ENCODE measurements at regions not wholly inside any gene's neighbourhood (a gene's known extent, or its start where the extent isn't known, plus 50 kb on each side); places are given as distances from the start of the nearest gene placed in this dataset.
A peak's percentile ranks its signal among the peaks of the same experiment; 100 is the strongest.
"Not testable (repeated sequence)": the region's sequence is repeated elsewhere in the genome, so short reads cannot be mapped to it uniquely, and the experiment has no call there.

GRCh38 chr1:243074224-243074623 is 180.9 kb downstream of the CEP170 start:
- DNase-seq (ENCODE audit: low read depth): not testable (repeated sequence)

DNA sequence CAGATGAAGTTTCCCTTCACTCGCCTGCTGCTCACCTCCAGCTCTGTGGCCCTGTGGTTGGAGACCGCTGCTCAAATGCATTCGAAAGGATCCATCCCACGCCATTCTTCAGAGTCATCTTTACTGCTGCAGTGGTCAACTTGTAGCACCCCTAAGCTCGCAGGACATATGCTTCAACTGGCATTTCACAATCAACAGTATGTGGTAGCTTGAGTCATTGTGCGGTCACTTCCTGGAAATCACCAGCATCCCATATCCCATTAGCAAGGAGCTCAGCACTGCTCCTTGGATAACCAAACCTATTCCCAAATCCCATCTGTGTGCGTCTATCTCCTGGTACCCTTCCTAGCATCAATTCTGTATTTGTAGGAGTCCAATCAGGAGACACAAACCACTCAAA is 188.0 kb downstream of the CEP170 start:
- DNase-seq (ENCODE audit: low read depth): not testable (repeated sequence)

GRCh38 chr1:243061965-243062364 is 193.1 kb downstream of the CEP170 start:
- DNase-seq (ENCODE audit: low read depth): not testable (repeated sequence)

DNA sequence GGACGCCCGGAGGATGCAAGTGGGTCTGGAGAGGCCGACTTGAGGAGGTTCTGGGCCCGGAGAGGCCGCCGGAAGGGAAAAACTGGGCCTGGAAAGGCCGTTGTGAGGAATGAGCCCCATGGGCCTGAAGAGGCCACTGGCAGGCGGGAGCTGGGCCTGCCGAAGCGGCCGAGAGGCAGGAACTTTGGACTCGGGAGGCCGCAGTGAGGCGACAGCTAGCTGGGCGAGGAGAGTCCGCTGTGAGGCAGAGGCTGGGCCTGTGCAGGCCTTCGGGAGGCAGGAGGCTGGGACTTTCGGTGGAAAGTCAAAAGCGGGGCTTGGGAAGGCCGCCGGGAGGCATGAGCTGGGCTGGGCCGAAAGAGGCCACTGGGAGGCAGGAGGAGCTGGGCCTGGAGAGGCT is 199.6 kb downstream of the CEP170 start:
- DNase-seq (ENCODE audit: low read depth): not testable (repeated sequence)

- DNase-seq (ENCODE audit: low read depth): not testable (repeated sequence)
These were observed 200.0 kb downstream of the CEP170 start for GRCh38 chr1:243055091-243055490.

DNA sequence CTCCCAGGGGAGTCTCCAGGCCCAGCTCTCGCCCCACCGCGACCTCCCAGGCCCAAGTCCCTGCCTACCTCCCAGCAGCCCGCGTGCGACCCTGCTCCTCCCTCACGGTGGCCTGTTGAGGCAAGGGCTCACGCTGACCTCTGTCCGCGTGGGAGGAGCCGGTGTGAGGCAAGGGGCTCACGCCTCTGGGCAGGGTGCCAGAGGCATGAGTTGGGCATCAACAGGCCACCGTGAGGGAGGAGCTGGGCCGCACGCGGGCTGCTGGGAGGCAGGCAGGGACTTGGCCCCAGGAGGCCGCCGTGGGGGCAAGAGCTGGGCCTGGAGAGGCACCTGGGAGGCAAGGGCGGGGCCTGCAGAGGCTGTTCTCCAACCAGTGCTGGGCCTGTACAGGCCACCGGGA is 200.4 kb downstream of the CEP170 start:
- DNase-seq (ENCODE audit: low read depth): not testable (repeated sequence)

- DNase-seq (ENCODE audit: low read depth): not testable (repeated sequence)
These were observed 202.0 kb downstream of the CEP170 start for GRCh38 chr1:243053048-243053447.

DNA sequence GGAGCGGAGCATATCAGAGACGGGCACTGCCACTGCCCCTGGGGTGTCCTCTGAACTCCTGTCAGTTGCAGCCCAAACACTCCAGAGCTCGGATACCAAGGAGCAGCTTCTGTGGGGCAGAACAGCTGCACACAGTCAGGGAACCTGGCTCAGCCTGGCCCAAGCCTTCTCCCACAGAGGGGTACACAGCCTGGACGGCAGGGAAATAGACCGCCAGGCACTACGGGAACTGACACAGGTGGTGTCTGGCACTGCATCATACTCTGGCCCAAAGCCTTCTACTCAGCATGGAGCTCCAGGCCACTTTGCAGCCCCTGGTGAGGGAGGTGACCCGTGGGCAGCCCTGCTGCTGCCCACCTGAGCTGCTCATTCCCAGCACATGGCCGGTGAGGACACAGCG is 204.5 kb downstream of the CEP170 start:
- DNase-seq (ENCODE audit: low read depth): not testable (repeated sequence)

DNA sequence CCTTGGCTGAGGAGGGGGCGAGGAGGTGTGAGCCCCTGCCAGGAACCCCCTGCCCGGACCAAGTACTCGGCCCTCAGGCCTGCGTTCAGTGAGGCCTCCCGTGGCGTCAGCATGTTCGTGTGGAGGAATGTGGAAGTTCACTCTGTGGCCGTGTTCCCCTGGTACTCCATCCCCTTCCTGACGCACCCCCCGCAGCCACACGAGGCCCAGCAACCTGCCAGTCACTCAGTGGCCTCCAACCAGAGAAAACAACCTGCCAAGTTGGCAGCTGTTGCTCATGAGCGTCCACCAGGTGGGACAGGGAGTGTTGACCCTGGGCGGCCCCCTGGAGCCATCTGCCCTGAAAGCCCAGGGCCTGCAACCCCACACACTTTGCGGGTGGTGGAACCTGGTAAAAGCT is 205.4 kb downstream of the CEP170 start:
- not testable (repeated sequence) for DNase-seq (ENCODE audit: low read depth)

DNA sequence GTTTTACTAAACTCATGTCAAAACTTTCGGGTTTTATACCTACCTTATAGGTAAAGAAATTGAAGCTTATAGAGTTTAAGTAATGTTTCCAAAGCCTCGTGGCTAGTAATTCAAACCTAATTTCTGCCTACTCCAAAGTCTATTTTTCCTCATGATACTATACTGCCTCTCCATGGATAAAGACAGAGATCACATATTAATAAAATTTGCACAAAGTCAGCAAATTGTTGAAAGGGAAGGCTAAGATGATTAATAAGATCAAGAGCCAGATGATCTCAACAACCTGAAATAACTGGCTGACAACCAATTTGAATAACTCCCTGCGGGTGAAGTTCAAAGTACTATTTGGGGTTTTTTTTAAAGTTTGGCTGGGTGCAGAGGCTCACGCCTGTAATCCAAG is 233.7 kb downstream of the CEP170 start:
- not testable (repeated sequence) for DNase-seq (ENCODE audit: low read depth)

DNA sequence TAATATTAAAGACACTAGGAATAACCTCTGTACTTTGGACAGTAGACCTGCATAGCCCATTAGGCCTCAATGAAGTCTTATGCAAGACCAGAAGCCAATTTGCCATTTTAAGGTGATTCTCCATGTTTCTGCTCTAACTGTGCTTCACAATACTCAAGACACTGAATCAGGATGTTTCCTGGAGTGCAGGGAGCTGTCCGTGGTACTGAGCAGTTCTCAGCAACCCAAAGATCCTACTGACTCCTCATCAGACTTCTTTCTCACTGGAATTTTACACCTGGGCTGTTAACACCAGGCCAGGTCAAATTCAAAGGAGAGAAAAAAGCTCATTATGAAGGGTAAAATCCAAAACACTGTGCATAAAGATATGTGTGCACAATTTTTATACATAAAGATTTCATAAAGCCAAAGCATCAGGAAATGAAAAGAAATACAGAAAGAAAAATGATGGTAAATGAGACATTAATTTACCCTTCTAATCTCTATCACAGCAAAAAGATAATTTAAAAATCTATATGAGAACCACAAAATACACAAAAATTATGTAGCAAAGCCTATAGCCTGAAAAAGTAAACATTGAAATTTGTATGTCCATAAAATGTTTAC is 235.9 kb downstream of the CEP170 start:
- peak; percentile 4 for DNase-seq (ENCODE audit: low read depth)

GRCh38 chr1:243010719-243011118 is 244.4 kb downstream of the CEP170 start:
- not testable (repeated sequence) for DNase-seq (ENCODE audit: low read depth)

DNA sequence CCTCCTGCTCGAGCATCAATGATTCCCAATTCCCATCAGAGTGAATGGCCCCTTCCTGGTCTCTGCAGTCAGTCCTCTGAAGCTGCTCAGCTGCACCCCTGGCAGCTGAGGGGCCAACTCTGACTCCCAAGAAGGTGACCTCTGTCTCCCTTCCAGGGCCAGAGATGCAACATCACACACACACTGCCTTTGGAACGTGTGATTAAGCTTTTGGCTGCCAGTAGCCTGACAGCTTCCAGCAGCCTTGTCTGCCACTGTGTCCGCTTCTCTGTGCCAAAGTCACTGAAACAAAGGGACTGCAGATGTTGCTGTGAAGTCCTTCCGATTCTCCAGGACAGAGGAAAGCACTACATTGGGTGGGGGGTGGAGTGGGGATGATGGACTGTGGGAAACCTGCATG is 254.1 kb downstream of the CEP170 start:
- DNase-seq (ENCODE audit: low read depth): not testable (repeated sequence)

DNA sequence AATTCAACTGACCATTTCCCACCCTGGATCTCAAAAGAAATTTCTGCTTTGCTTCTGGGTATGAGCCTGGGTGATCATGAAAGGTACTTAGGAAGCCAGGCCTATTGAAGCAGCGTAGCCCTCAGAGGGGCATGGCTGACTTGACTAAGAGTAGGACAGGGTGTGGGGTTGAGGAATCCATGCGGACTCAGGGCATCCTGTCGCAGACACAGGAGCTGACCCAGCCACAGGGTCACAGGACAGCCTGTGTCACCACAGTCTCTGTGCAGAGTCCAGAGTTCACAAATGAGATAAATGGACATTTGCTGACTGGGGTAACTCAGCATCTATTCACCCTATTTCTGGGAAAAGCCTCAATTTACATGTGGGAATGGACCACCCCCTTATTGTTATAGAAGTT is 262.3 kb downstream of the CEP170 start:
- not testable (repeated sequence) for DNase-seq (ENCODE audit: low read depth)

DNA sequence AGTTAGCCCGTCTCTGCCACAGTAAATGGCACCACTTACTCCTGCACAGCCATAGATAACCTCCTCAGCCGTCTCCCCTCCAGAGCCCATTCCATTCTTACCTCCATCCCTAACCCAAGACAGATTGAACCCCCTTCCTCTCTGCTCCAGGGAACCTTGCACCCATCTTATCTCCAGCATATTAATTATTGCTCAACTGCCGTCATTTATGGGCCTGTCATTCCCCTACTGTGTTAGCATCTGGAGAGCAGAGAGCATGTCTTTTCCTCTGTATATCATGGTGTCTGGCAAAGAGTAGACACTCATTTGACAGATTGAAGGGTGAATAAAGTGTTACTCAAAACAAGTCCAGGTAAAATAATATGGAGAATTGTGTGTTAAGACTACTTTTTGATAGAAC is 270.0 kb downstream of the CEP170 start:
- not testable (repeated sequence) for DNase-seq (ENCODE audit: low read depth)

DNA sequence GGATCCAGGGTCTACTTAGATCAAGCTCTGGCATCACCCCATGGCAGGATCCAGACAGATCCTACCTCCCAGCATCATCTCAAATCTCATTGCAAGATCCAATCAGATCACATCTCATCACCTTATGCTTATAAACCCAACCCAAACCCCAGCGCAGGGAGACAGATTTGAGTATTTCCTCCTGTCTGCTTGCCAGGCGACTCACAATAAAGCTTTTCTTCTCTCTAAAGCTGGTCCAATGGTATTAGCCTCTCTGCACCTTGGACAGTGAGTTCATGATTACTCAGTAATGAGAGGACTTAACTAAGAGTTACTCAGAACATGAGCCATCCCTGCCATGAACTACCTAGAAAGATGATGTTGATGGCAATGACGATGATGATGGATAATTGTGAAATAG is 281.7 kb downstream of the CEP170 start:
- not testable (repeated sequence) for DNase-seq (ENCODE audit: low read depth)

- DNase-seq (ENCODE audit: low read depth): no peak
These were observed 288.2 kb downstream of the CEP170 start for GRCh38 chr1:242966892-242967291.

- DNase-seq (ENCODE audit: low read depth): not testable (repeated sequence)
These were observed 295.7 kb downstream of the CEP170 start for GRCh38 chr1:242959397-242959796.

GRCh38 chr1:242954945-242955344 is 300.1 kb downstream of the CEP170 start:
- not testable (repeated sequence) for DNase-seq (ENCODE audit: low read depth)

DNA sequence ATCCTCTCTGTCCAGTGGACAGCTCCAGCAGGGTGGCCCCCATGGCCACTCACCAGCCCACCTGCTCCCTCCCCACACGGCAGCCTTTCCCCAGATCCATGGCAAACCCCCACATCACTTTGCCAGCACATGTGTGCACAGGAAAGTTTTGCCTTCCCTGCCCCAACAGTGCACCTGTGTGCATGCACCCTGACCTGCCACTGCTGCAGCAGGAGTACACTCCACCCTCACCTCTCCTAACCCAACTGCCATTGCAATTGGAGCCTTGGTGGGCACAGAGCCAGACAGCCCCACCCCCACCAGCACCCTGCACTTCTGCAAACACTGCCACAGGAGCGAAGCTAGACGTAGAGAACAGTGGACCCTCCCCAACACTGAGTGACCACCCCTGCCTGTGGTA is 308.9 kb downstream of the CEP170 start:
- DNase-seq (ENCODE audit: low read depth): no peak

- DNase-seq (ENCODE audit: low read depth): not testable (repeated sequence)
These were observed 318.4 kb downstream of the CEP170 start for GRCh38 chr1:242936725-242937124.

DNA sequence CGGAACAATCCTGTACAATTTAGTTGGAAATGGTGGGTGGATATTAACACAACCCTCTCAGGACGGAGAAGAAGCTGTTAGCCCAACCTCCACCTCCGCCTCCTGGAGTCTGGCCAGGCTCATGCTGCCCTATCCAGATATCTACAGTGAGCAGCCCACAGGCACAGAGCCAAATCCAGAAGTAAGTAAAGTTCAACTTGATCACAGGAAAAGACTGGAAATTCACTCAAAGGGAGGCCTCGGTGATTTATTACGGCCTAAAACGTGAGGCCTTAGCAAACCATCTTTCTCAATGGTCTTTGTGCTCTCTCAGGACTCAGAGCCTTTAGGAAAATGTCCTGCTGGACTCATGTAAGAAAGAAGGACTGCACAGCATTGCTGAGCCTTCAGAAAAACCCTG is 330.4 kb downstream of the CEP170 start:
- not testable (repeated sequence) for DNase-seq (ENCODE audit: low read depth)

DNA sequence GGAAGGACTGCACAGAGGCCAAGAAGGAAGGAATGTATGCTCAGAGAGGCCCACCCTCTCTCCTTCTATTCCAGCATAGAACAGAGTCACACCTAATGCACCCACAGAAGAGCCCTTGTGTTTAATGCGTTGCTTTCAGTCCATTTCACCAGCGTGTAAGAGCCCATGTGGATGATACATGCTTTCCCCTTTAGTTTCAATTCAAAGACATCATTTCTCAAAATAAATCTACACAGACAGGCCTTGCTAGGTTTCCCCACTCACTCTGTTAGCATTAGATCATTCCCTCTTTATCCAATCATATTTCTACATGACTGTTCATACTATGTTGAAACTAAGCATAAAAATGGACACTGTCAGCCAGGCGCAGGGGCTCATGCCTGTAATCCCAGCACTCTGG is 331.5 kb downstream of the CEP170 start:
- not testable (repeated sequence) for DNase-seq (ENCODE audit: low read depth)

DNA sequence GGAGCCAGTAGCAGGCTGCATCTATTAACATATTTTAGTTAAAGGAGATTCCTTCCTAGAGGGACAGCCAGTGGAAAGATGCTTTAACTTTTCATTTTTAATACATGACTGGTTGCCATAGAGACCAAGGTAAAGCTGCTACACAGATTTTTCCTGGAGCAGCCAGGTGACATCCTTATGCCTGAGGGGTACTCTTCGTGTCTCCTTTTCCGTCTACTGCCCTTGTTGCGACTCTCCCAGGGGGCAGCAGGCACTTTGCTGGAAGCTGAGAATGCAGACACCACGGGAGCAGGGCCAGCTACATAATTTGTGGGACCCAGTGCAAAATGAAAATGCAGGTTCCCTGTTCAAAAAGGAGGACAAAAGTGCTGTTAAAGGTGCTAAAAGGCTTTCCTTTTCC is 340.4 kb downstream of the CEP170 start:
- DNase-seq (ENCODE audit: low read depth): not testable (repeated sequence)
